ENCODE measurements at regions not wholly inside any gene's neighbourhood (a gene's known extent, or its start where the extent isn't known, plus 50 kb on each side); places are given as distances from the start of the nearest gene placed in this dataset.
"Not testable (repeated sequence)": the region's sequence is repeated elsewhere in the genome, so short reads cannot be mapped to it uniquely, and the experiment has no call there.

GRCh38 chr3:144948711-144949110 is 977.1 kb downstream of the DIPK2A start:
- peak; percentile 71 for ATAC-seq

GRCh38 chr3:144953959-144954358 is 982.3 kb downstream of the DIPK2A start:
- no peak for ATAC-seq

GRCh38 chr3:144957398-144958101 is 985.9 kb downstream of the DIPK2A start:
- no peak for ATAC-seq

GRCh38 chr3:144963810-144964209 is 992.2 kb downstream of the DIPK2A start:
- ATAC-seq: no peak

- no peak for ATAC-seq
Measured at GRCh38 chr3:144966560-144966959, 994.9 kb downstream of the DIPK2A start.

- ATAC-seq: no peak
Measured at GRCh38 chr3:144968750-144969350, 997.2 kb downstream of the DIPK2A start.

GRCh38 chr3:144984481-144984880 is 1012.9 kb downstream of the DIPK2A start:
- ATAC-seq: not testable (repeated sequence)

- ATAC-seq: no peak
Measured at GRCh38 chr3:144989807-144990206, 1018.2 kb downstream of the DIPK2A start.

- no peak for ATAC-seq
Measured at GRCh38 chr3:144995856-144996255, 1024.2 kb downstream of the DIPK2A start.

GRCh38 chr3:145005427-145005826 is 1033.8 kb downstream of the DIPK2A start:
- no peak for ATAC-seq

GRCh38 chr3:145006271-145006670 is 1034.6 kb downstream of the DIPK2A start:
- ATAC-seq: no peak

- no peak for ATAC-seq
Measured at GRCh38 chr3:145013931-145014330, 1042.3 kb downstream of the DIPK2A start.

GRCh38 chr3:145015253-145015652 is 1043.6 kb downstream of the DIPK2A start:
- no peak for ATAC-seq

- ATAC-seq: no peak
Measured at GRCh38 chr3:145017959-145018358, 1046.3 kb downstream of the DIPK2A start.

GRCh38 chr3:145022447-145022846 is 1050.8 kb downstream of the DIPK2A start:
- no peak for ATAC-seq

- no peak for ATAC-seq
Measured at GRCh38 chr3:145024700-145025099, 1053.1 kb downstream of the DIPK2A start.

GRCh38 chr3:145027186-145027585 is 1055.6 kb downstream of the DIPK2A start:
- not testable (repeated sequence) for ATAC-seq

GRCh38 chr3:145032791-145033190 is 1061.2 kb downstream of the DIPK2A start:
- no peak for ATAC-seq

GRCh38 chr3:145035682-145036081 is 1064.1 kb downstream of the DIPK2A start:
- no peak for ATAC-seq

GRCh38 chr3:145054055-145054454 is 1082.4 kb downstream of the DIPK2A start:
- not testable (repeated sequence) for ATAC-seq

- ATAC-seq: no peak
Measured at GRCh38 chr3:145055375-145056076, 1083.9 kb downstream of the DIPK2A start.

- no peak for ATAC-seq
Measured at GRCh38 chr3:145058483-145058882, 1086.9 kb downstream of the DIPK2A start.

- no peak for ATAC-seq
Measured at GRCh38 chr3:145063616-145064015, 1092.0 kb downstream of the DIPK2A start.

GRCh38 chr3:145070795-145071194 is 1090.2 kb downstream of the PLOD2 start:
- ATAC-seq: no peak
